Kidney (tissue), 13 donors: ENCODE measurements at regions not wholly inside any gene's neighbourhood (a gene's known extent, or its start where the extent isn't known, plus 50 kb on each side); places are given as distances from the start of the nearest gene placed in this dataset.
"Not testable (repeated sequence)": the region's sequence is repeated elsewhere in the genome, so short reads cannot be mapped to it uniquely, and the experiment has no call there.

Experiments
- DNase-seq, 5 donors: peaks; one replicate each; pipeline ENCODE4 v3.0.0-alpha.2; 2013 to 2020
- FAIRE-seq: peaks from 2 replicates; lab custom pipeline; 2012; peaks lifted over from hg19 to GRCh38; lab: Jason Lieb, UNC
- H3K27ac ChIP-seq, 2 donors: one replicate each; pipeline ENCODE4 v1.7.0; 2013; ENCODE audit warnings: low read depth in 2 of 2, low read length in 2 of 2, inconsistent platforms in 1 of 2
- H3K27me3 ChIP-seq: one replicate; pipeline ENCODE4 v1.7.1; 2013; ENCODE audit warnings: low read length, inconsistent platforms; ENCODE audit not compliant: control insufficient read depth, insufficient read depth
- H3K36me3 ChIP-seq, 3 donors: one replicate each; pipeline versions ENCODE4 v1.7.0 to v1.7.1; 2013; ENCODE audit warnings: low read length in 3 of 3, control low read depth in 1 of 3, inconsistent platforms in 1 of 3; ENCODE audit not compliant: insufficient read depth in 3 of 3, control insufficient read depth in 2 of 3
- H3K4me1 ChIP-seq, 3 donors: one replicate each; pipeline versions ENCODE4 v1.7.0 to v1.7.1; 2013; ENCODE audit warnings: low read length in 3 of 3, inconsistent platforms in 1 of 3, low read depth in 1 of 3; ENCODE audit not compliant: control insufficient read depth in 2 of 3, insufficient read depth in 2 of 3
- H3K4me3 ChIP-seq, 3 donors: one replicate each; pipeline versions ENCODE4 v1.7.0 to v1.8.1; 2013; ENCODE audit warnings: low read length in 3 of 3, control low read depth in 1 of 3, inconsistent platforms in 1 of 3
- H3K9ac ChIP-seq, 3 donors: one replicate each; pipeline versions ENCODE4 v1.7.0 to v1.7.1; 2013; ENCODE audit warnings: low read length in 3 of 3, control low read depth in 1 of 3, inconsistent platforms in 1 of 3
- H3K9me3 ChIP-seq, 3 donors: one replicate each; pipeline versions ENCODE4 v1.7.0 to v1.7.1; 2013; ENCODE audit warnings: low read length in 3 of 3, control low read depth in 1 of 3, inconsistent platforms in 1 of 3; ENCODE audit not compliant: control insufficient read depth in 2 of 3, insufficient read depth in 1 of 3
- intact Hi-C: fragments of 100-400 bp; cut with DNase I; formaldehyde crosslinking; loops from one replicate; pipeline ENCODE4 v1.11.1; 2022
- TF ChIP-seq, protein P1 (sequence below): IDR thresholded peaks from 3 replicates; pipeline ENCODE4 v1.5.1; 2012; ENCODE audit warnings: mild to moderate bottlenecking, moderate library complexity, borderline replicate concordance; ENCODE audit not compliant: insufficient read depth; ENCODE audit errors: extremely low read depth
- donor health status: control.
- donor health status: control.
- donor health status: control.
- donor health status: control.
- donor health status: control.
- donor health status: DM: yes; HTN: yes; CAD: no.
- donor health status: Normal renal cell carcinoma (clear cell type).

DNA sequence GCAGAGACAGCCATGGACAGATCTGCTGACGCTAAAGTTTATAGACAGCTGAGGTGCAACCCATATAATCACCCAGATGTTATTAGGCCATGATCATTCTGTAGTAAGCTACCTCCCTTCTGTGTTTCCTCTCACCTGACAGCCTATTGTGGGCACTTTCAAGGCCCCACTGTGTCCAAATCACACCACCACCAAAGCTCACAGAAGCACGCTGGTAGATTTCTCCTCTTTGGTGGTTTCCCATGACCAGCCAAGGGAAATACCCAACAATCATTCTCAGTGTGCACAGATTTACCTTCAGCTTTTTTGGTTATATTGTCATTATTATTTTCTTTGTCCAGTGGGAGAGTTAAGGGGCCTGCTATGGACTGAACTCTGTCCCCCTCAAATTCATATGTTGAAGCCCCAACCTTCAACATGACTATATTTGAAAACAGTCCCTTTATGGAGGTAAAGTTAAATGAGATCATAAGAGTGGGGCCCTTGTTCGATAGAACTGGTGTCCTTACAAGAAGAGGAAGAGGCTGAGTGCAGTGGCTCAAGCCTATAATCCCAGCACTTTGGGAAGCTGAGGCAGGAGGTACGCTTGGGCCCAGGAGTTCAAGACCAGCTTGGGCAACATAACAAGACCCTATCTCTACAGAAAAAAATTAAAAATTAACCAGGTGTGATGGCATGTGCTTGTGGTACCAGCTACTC is 74.0 kb upstream of the MSH6 start:
- TF ChIP-seq, protein P1, sequence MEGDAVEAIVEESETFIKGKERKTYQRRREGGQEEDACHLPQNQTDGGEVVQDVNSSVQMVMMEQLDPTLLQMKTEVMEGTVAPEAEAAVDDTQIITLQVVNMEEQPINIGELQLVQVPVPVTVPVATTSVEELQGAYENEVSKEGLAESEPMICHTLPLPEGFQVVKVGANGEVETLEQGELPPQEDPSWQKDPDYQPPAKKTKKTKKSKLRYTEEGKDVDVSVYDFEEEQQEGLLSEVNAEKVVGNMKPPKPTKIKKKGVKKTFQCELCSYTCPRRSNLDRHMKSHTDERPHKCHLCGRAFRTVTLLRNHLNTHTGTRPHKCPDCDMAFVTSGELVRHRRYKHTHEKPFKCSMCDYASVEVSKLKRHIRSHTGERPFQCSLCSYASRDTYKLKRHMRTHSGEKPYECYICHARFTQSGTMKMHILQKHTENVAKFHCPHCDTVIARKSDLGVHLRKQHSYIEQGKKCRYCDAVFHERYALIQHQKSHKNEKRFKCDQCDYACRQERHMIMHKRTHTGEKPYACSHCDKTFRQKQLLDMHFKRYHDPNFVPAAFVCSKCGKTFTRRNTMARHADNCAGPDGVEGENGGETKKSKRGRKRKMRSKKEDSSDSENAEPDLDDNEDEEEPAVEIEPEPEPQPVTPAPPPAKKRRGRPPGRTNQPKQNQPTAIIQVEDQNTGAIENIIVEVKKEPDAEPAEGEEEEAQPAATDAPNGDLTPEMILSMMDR, result no peak
- intact Hi-C loops, result no loop called here
- Histone ChIP-seq H3K9ac (no peak overlapping the region), H3K4me3 (no peak overlapping the region), H3K27ac (no peak overlapping the region), H3K9me3 (no peaks in the 10 kb centered on the region), H3K4me1 (no peaks in the 10 kb centered on the region), H3K27me3 (no peaks in the 10 kb centered on the region), H3K36me3 (no peaks in the 10 kb centered on the region)
- no peak for FAIRE-seq
- no peak for DNase-seq

DNA sequence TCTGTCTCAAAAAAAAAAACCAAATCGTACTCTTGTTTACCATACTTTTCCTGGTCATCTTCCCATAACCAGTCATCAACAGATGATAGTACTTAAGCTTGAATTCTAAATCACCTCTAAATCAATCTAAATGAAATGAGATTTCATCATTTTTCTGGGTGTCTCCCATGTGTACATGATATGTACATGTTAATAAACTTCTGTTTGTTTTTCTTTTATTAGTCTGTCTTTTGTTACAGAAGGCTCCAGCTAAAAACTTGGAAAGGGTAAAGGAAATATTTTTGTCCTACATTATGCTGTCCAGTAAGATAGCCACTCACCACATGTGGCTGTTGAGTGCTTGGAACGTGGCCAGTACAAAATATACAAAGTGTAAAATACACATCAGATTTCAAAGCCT is 78.7 kb upstream of the MSH6 start:
- Histone ChIP-seq H3K9me3 (no peaks in the 10 kb centered on the region), H3K27ac (no peak overlapping the region), H3K36me3 (no peaks in the 10 kb centered on the region), H3K4me3 (no peak overlapping the region), H3K4me1 (no peaks in the 10 kb centered on the region), H3K27me3 (no peaks in the 10 kb centered on the region), H3K9ac (no peak overlapping the region)
- DNase-seq, result no peak
- FAIRE-seq, result no peak
- intact Hi-C loops, result no loop called here
- TF ChIP-seq, protein P1, result no peak

DNA sequence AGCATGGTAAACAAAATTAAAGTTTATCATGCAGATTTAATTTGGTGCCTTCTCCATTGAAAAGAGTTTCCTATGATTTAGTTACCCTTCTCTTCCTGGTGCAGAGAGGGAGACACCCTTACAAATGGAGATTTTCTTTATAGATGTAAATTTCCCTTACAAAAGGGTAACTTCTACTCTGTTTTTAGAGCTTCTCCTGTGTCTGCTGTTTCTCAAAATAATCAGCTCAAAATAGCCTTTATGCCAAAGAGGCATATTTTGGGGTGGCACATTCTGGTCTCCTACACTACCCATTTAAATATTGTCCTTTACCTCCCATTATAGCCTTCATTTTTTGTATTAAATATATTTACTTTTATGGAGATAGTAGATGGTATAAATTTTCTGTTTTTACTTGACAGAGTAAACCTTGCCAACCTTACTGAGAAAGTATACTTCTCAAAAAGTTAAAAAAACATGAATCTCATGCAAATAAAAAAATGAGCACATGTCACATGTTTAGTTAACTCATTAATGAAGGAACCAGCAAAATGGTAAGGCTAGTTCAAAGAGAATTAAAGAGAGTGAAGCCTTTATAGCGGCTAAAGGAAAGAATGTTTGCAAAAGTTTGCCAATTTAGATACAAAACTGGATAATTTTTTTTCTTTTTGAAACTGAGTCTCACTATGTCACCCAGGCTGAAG is 83.3 kb upstream of the MSH6 start:
- intact Hi-C loops, result no loop called here
- FAIRE-seq, result no peak

DNA sequence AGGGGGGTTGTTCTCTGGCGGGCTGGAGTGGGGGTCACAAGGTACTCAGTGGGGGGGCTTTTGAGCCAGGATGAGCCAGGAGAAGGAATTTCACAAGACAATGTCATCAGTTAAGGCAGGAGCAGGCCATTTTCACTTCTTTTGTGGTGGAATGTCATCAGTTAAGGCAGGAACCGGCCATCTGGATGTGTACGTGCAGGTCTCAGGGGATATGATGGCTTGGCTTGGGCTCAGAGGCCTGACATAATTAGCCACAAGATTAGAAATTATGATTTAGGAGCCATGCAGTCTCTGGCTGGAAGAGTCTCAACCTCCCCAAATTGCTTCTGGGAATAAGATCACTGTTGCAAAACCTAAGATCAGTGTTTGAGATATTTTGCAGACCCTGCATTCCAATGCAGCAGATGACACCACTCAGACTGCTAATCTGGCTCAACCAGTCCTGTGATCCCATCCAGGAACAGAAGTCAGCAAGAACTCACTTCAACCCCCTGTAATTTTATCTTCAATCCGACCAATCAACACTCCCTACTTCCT is 84.4 kb upstream of the MSH6 start:
- FAIRE-seq, intact Hi-C loops: not testable (repeated sequence)

More for the DNA sequence above, 83.3 kb upstream of the MSH6 start:
- H3K9ac ChIP-seq, result no peak overlapping the region
- TF ChIP-seq, protein P1, result no peak
- no peaks in the 10 kb centered on the region for H3K9me3 ChIP-seq
- no peaks in the 10 kb centered on the region for H3K4me1 ChIP-seq
- no peak overlapping the region for H3K27ac ChIP-seq
- no peaks in the 10 kb centered on the region for H3K36me3 ChIP-seq
- H3K4me3 ChIP-seq, result no peak overlapping the region
- no peaks in the 10 kb centered on the region for H3K27me3 ChIP-seq
- no peak for DNase-seq

DNA sequence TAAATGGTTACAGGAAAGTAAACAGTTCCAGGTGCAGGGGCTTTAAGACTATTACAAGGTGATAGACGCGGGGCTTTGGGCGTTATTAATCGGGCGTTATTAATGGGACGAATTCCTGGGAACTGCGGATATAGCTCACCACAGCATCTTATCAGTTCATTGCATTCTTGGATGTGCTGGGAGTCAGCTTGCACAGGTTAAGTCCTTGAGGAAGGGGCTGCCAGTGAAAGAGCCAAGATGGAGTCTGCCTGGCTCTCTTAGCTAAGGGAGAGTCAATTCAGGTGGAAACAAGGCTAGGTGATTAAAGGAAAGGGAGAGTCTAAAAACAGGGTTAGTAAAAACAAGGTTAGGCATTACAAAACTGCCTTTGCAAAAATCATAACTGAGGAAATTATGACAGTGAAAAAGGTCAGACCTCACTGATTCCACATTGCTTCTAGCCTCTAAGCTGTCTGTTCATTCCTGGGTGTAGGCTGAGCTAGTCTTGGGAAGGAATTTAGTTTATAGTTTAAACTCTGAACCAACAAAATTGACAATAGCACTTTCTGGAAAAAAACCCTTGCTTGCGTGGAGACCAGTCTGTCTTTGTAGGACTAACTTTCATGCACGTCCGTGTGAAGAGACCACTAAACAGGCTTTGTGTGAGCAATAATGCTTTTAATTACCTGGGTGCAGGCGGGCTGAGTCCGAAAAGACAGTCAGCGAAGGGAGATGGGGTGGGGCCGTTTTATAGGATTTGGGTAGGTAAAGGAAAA is 85.1 kb upstream of the MSH6 start:
- H3K36me3 ChIP-seq, H3K4me1 ChIP-seq, DNase-seq, FAIRE-seq, H3K27me3 ChIP-seq, H3K27ac ChIP-seq, intact Hi-C loops, H3K9ac ChIP-seq, H3K9me3 ChIP-seq, H3K4me3 ChIP-seq: not testable (repeated sequence)

More for the DNA sequence above, 84.4 kb upstream of the MSH6 start:
- not testable (repeated sequence) for H3K4me1 ChIP-seq, H3K9me3 ChIP-seq, H3K27ac ChIP-seq, H3K4me3 ChIP-seq, H3K36me3 ChIP-seq, H3K27me3 ChIP-seq, DNase-seq, H3K9ac ChIP-seq
